ENCODE measurements at regions not wholly inside any gene's neighbourhood (a gene's known extent, or its start where the extent isn't known, plus 50 kb on each side); places are given as distances from the start of the nearest gene placed in this dataset.

GRCh38 chr7:136140469-136140868 lies 163.3 kb upstream of the MTPN start:
- no peaks in the 10 kb centered on the region for H3K23me2 ChIP-seq (ENCODE audit: low read depth, low read length)

More at GRCh38 chr7:136140469-136140868, 163.3 kb upstream of the MTPN start:
- Histone ChIP-seq H3K4me1 (replicated peaks in 1 of 4; ENCODE audit: control insufficient read depth in 3 of 4, insufficient read depth in 4 of 4, low read length in 3 of 4) (peaks cover 0 to 5% (median 0%) of the 10 kb centered on the region in 4 experiments; a peak in 4 of 7 replicates), H3K36me3 (ENCODE audit: control insufficient read depth in 2 of 4, insufficient read depth in 4 of 4, low read length in 3 of 4) (no peaks in the 10 kb centered on the region), H4K20me1 (replicated peaks in 1 of 2; ENCODE audit: control insufficient read depth in 1 of 2, insufficient read depth in 2 of 2, low read length in 2 of 2) (no peaks in the 10 kb centered on the region), H3K9me3 (ENCODE audit: insufficient read depth in 2 of 2, low read depth in 1 of 2, low read length in 1 of 2) (no peaks in the 10 kb centered on the region), H3K79me2 (ENCODE audit: control insufficient read depth in 1 of 2, insufficient read depth in 2 of 2, low read length in 2 of 2) (no peaks in the 10 kb centered on the region), H3K4me2 (ENCODE audit: insufficient read depth in 1 of 2, low read depth in 2 of 2, low read length in 2 of 2) (no peak overlapping the region), H3K27me3 (replicated peaks in 1 of 4; ENCODE audit: control insufficient read depth in 3 of 4, extremely low read depth in 1 of 4, insufficient read depth in 3 of 4, low read length in 3 of 4) (no peaks in the 10 kb centered on the region), H2BK120ac (replicated peaks; ENCODE audit: low read depth, low read length) (no peak overlapping the region), H2BK20ac (ENCODE audit: low read length) (no peak overlapping the region), H3K14ac (ENCODE audit: insufficient read length) (no peak overlapping the region), H4K91ac (replicated peaks; ENCODE audit: insufficient read length, low read length) (no peak overlapping the region), H2BK12ac (ENCODE audit: low read depth, low read length) (no peak overlapping the region), H2AFZ (ENCODE audit: low read length) (no peak overlapping the region), H2BK15ac (ENCODE audit: low read length) (no peak overlapping the region), H4K5ac (ENCODE audit: insufficient read length, low read depth, low read length) (no peak overlapping the region), H3K9ac (replicated peaks in 1 of 4; ENCODE audit: extremely low read depth in 1 of 4, low read depth in 3 of 4, low read length in 3 of 4) (no peak overlapping the region), H3K4ac (replicated peaks; ENCODE audit: insufficient read length, low read depth, low read length) (no peak overlapping the region), H2AK5ac (ENCODE audit: low read depth, low read length) (no peak overlapping the region), H3K79me1 (ENCODE audit: low read depth, low read length) (no peaks in the 10 kb centered on the region), H3K56ac (replicated peaks; ENCODE audit: insufficient read length, low read depth, low read length) (no peak overlapping the region), H3K27ac (ENCODE audit: low read depth, low read length) (no peak overlapping the region), H2BK5ac (ENCODE audit: low read depth, low read length) (no peak overlapping the region), H3K4me3 (ENCODE audit: extremely low read depth in 1 of 4, insufficient read depth in 2 of 4, low read depth in 3 of 4, low read length in 4 of 4) (no peak overlapping the region), H4K8ac (ENCODE audit: extremely low read depth, insufficient read depth, low read length) (no peak overlapping the region), H3K18ac (ENCODE audit: extremely low read depth, low read length) (no peak overlapping the region), H3K23ac (ENCODE audit: insufficient read length) (no peak overlapping the region)
- ChIA-PET POLR2A (ENCODE audit: partially characterized antibody) (no interaction called here), CTCF (ENCODE audit: partially characterized antibody) (interaction anchor here (0.5 to 1.0 kb wide), 2 partner anchors 25 to 26 kb away, joined by 3 read pairs; no protein-coding TSS in a partner anchor)
- 91% methylated on average over 3 of the region's 3 CpGs; no CpG with 5 or more reads in 1 of the 2 experiments for WGBS, 2 experiments (ENCODE audit: extremely low coverage in 1 of 2, insufficient coverage in 1 of 2, insufficient read length in 1 of 2, insufficient replicate concordance in 2 of 2, low coverage in 1 of 2, low lambda C conversion rate in 2 of 2, missing lambda C conversion rate in 1 of 2)
- TF ChIP-seq BRCA1 (IDR thresholded peaks at IDR 0.05; ENCODE audit: low read depth, low read length) (no peak), GTF2F1 (IDR thresholded peaks at IDR 0.05; ENCODE audit: borderline replicate concordance, low read depth, low read length) (no peak)
- DNase-seq (ENCODE audit: low read depth in 1 of 2, low spot score in 2 of 2) (no peak), FAIRE-seq (no peak)
